Mucosa of descending colon (tissue), 3 donors: ENCODE measurements at regions not wholly inside any gene's neighbourhood (a gene's known extent, or its start where the extent isn't known, plus 50 kb on each side); places are given as distances from the start of the nearest gene placed in this dataset.
"Not testable (repeated sequence)": the region's sequence is repeated elsewhere in the genome, so short reads cannot be mapped to it uniquely, and the experiment has no call there.

Experiments
- ATAC-seq: fragments of 200-7000 bp; cut with Tn5 transposase; one replicate; pipeline ENCODE4 v1.9.1; 2020; ENCODE audit warnings: mild to moderate bottlenecking, moderate library complexity
- DNase-seq, 3 donors: peaks; one replicate each; pipeline ENCODE4 v3.0.0-alpha.2; 2020
- H3K36me3 ChIP-seq: fragments of 200-600 bp; one replicate; pipeline ENCODE4 v1.8.0; 2021; ENCODE audit warnings: low read depth, mild to moderate bottlenecking
- H3K4me1 ChIP-seq: fragments of 200-600 bp; one replicate; pipeline ENCODE4 v1.8.0; 2021; ENCODE audit warnings: low read depth, mild to moderate bottlenecking
- H3K4me3 ChIP-seq: fragments of 200-600 bp; one replicate; pipeline ENCODE4 v1.8.0; 2021; ENCODE audit warnings: mild to moderate bottlenecking
- H3K9me3 ChIP-seq: fragments of 200-600 bp; one replicate; pipeline ENCODE4 v1.8.0; 2021; ENCODE audit warnings: mild to moderate bottlenecking
- CTCF ChIP-seq: fragments of 200-600 bp; IDR thresholded peaks from one replicate; pipeline ENCODE4 v1.8.0; 2022; ENCODE audit warnings: antibody characterized with exemption, mild to moderate bottlenecking
- intact Hi-C, 2 donors: fragments of 100-400 bp; cut with DNase I in 1 of 2; cut with micrococcal nuclease in 1 of 2; formaldehyde crosslinking; loops; one replicate each; pipeline versions ENCODE4 v1.11.0 to v1.11.1; 2022; cut with DNase I, micrococcal nuclease
- donor health status: DM: no; HTN: no; CAD: no; lungs with moderate emphysema.
- donor health status: DM: no; HTN: no; CAD: no.
- donor health status: DM: no; HTN: yes; CAD: no.

GRCh38 chr4:128444544-128445302 is 157.1 kb upstream of the PGRMC2 start:
- peaks cover 16% of the 10 kb centered on the region for H3K9me3 ChIP-seq
- ATAC-seq (no peak), DNase-seq (no peak)
- H3K4me3 ChIP-seq: no peak overlapping the region
- TF ChIP-seq CTCF: no peak
- intact Hi-C loops: no loop called here
- no peaks in the 10 kb centered on the region for H3K36me3 ChIP-seq
- H3K4me1 ChIP-seq: no peaks in the 10 kb centered on the region

DNA sequence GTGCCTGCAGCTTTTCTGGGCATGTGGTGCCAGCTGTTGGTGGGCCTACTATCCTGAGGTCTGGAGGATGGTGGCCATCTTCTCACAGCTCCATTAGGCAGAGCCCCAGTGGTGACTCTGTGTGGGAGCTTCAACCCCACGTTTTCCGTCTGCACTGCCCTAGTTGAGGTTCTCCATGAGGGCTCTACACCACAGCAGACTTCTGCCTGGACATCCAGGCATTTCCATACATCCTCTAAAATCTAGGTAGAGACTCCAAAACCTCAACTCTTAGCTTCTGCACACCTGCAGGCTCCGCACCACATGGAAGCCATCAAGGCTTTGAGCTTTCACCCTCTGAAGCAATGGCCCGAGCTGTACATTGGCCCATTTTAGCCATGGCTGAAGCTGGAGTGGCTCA is 153.3 kb upstream of the PGRMC2 start:
- ATAC-seq: no peak

GRCh38 chr4:128437023-128437422 is 149.4 kb upstream of the PGRMC2 start:
- ATAC-seq: not testable (repeated sequence)

More for the DNA sequence above, 153.3 kb upstream of the PGRMC2 start:
- Histone ChIP-seq H3K4me1 (no peaks in the 10 kb centered on the region), H3K9me3 (peaks cover 16% of the 10 kb centered on the region), H3K4me3 (no peak overlapping the region), H3K36me3 (no peaks in the 10 kb centered on the region)
- intact Hi-C loops: no loop called here
- DNase-seq: no peak
- TF ChIP-seq CTCF: no peak

GRCh38 chr4:128429023-128429613 is 141.5 kb upstream of the PGRMC2 start:
- DNase-seq, intact Hi-C loops, ATAC-seq, H3K9me3 ChIP-seq, H3K4me3 ChIP-seq, H3K36me3 ChIP-seq, H3K4me1 ChIP-seq: not testable (repeated sequence)

More at GRCh38 chr4:128437023-128437422, 149.4 kb upstream of the PGRMC2 start:
- H3K4me3 ChIP-seq, intact Hi-C loops, H3K4me1 ChIP-seq, DNase-seq, H3K36me3 ChIP-seq, H3K9me3 ChIP-seq: not testable (repeated sequence)

GRCh38 chr4:128428397-128428796 is 140.8 kb upstream of the PGRMC2 start:
- Histone ChIP-seq H3K9me3 (no peaks in the 10 kb centered on the region), H3K4me1 (no peaks in the 10 kb centered on the region), H3K4me3 (no peak overlapping the region), H3K36me3 (no peaks in the 10 kb centered on the region)
- no peak for DNase-seq
- intact Hi-C loops: no loop called here
- no peak for TF ChIP-seq CTCF
- no peak for ATAC-seq

- TF ChIP-seq CTCF: no peak
- peak; percentile 100 for ATAC-seq
- Histone ChIP-seq H3K4me1 (no peaks in the 10 kb centered on the region), H3K9me3 (no peaks in the 10 kb centered on the region), H3K36me3 (no peaks in the 10 kb centered on the region), H3K4me3 (no peak overlapping the region)
- intact Hi-C loops: no loop called here
- DNase-seq: peak in 2 of 3 donors; percentile 45 to 53
Measured at GRCh38 chr4:128427832-128428366, 140.3 kb upstream of the PGRMC2 start.
